Midbrain (tissue), 1 donor: ENCODE measurements at regions not wholly inside any gene's neighbourhood (a gene's known extent, or its start where the extent isn't known, plus 50 kb on each side); places are given as distances from the start of the nearest gene placed in this dataset.

Source experiments
- DNase-seq: peaks from one replicate; lab custom pipeline; 2025; lab: John Stamatoyannopoulos, UW

- no peak for DNase-seq
These were observed 408.8 kb downstream of the ENC1 start for GRCh38 chr5:74231697-74232096.

- no peak for DNase-seq
These were observed 413.6 kb downstream of the ENC1 start for GRCh38 chr5:74226716-74227485.

- no peak for DNase-seq
These were observed 414.9 kb downstream of the ENC1 start for GRCh38 chr5:74225587-74225986.

GRCh38 chr5:74224331-74224730 is 416.2 kb downstream of the ENC1 start:
- no peak for DNase-seq

GRCh38 chr5:74222806-74223205 is 417.7 kb downstream of the ENC1 start:
- DNase-seq, result no peak

- DNase-seq, result no peak
These were observed 419.1 kb downstream of the ENC1 start for GRCh38 chr5:74221413-74221812.

GRCh38 chr5:74216012-74216411 is 424.5 kb downstream of the ENC1 start:
- DNase-seq, result no peak

GRCh38 chr5:74212336-74212735 is 428.2 kb downstream of the ENC1 start:
- no peak for DNase-seq

GRCh38 chr5:74209571-74209970 is 431.0 kb downstream of the ENC1 start:
- no peak for DNase-seq

- peak; percentile 46 for DNase-seq
These were observed 433.7 kb downstream of the ENC1 start for GRCh38 chr5:74206579-74207550.

GRCh38 chr5:74205767-74206578 is 434.6 kb downstream of the ENC1 start:
- no peak for DNase-seq

- peak; percentile 1 for DNase-seq
These were observed 439.0 kb downstream of the ENC1 start for GRCh38 chr5:74201334-74202081.

GRCh38 chr5:74200560-74200959 is 440.0 kb downstream of the ENC1 start:
- DNase-seq, result no peak

- no peak for DNase-seq
These were observed 440.9 kb downstream of the ENC1 start for GRCh38 chr5:74199436-74200210.

- no peak for DNase-seq
These were observed 441.5 kb downstream of the ENC1 start for GRCh38 chr5:74199005-74199404.

- DNase-seq, result no peak
These were observed 442.4 kb downstream of the ENC1 start for GRCh38 chr5:74198156-74198555.

- no peak for DNase-seq
These were observed 444.3 kb downstream of the ENC1 start for GRCh38 chr5:74196233-74196632.

GRCh38 chr5:74194196-74194595 is 446.3 kb downstream of the ENC1 start:
- no peak for DNase-seq

GRCh38 chr5:74192606-74193299 is 447.8 kb downstream of the ENC1 start:
- DNase-seq, result no peak
